ELF-1 (cell line): ENCODE measurements at regions not wholly inside any gene's neighbourhood (a gene's known extent, or its start where the extent isn't known, plus 50 kb on each side); places are given as distances from the start of the nearest gene placed in this dataset.

ENCODE experiments used
- DNase-seq: peaks from one replicate; pipeline ENCODE4 v3.0.0-alpha.2; 2016; ENCODE audit warnings: low read depth, low spot score

GRCh38 chr18:73739098-73739497 lies 408.5 kb downstream of the FBXO15 start:
- no peak for DNase-seq

GRCh38 chr18:73737990-73738389 lies 409.6 kb downstream of the FBXO15 start:
- DNase-seq, result no peak

- DNase-seq, result no peak
Measured at GRCh38 chr18:73735836-73736235, 411.8 kb downstream of the FBXO15 start.

GRCh38 chr18:73733806-73734314 lies 413.8 kb downstream of the FBXO15 start:
- no peak for DNase-seq

- no peak for DNase-seq
Measured at GRCh38 chr18:73733376-73733775, 414.3 kb downstream of the FBXO15 start.

GRCh38 chr18:73728657-73729056 lies 419.0 kb downstream of the FBXO15 start:
- no peak for DNase-seq

- no peak for DNase-seq
Measured at GRCh38 chr18:73724958-73725357, 422.7 kb downstream of the FBXO15 start.

GRCh38 chr18:73719611-73720010 lies 428.0 kb downstream of the FBXO15 start:
- no peak for DNase-seq

- DNase-seq, result no peak
Measured at GRCh38 chr18:73717570-73717969, 430.1 kb downstream of the FBXO15 start.

GRCh38 chr18:73715210-73715670 lies 432.4 kb downstream of the FBXO15 start:
- DNase-seq, result no peak

- DNase-seq, result no peak
Measured at GRCh38 chr18:73714466-73714865, 433.2 kb downstream of the FBXO15 start.

- no peak for DNase-seq
Measured at GRCh38 chr18:73711256-73711655, 436.4 kb downstream of the FBXO15 start.

- DNase-seq, result no peak
Measured at GRCh38 chr18:73708591-73708990, 439.0 kb downstream of the FBXO15 start.

- no peak for DNase-seq
Measured at GRCh38 chr18:73707035-73707434, 440.6 kb downstream of the FBXO15 start.

- DNase-seq, result no peak
Measured at GRCh38 chr18:73697353-73697752, 450.3 kb downstream of the FBXO15 start.

- no peak for DNase-seq
Measured at GRCh38 chr18:73696698-73697097, 450.9 kb downstream of the FBXO15 start.

GRCh38 chr18:73696171-73696570 lies 451.5 kb downstream of the FBXO15 start:
- DNase-seq, result no peak

GRCh38 chr18:73693091-73693490 lies 454.5 kb downstream of the FBXO15 start:
- no peak for DNase-seq

GRCh38 chr18:73691624-73692023 lies 456.0 kb downstream of the FBXO15 start:
- no peak for DNase-seq

GRCh38 chr18:73691118-73691517 lies 456.5 kb downstream of the FBXO15 start:
- no peak for DNase-seq

- DNase-seq, result no peak
Measured at GRCh38 chr18:73690222-73690621, 457.4 kb downstream of the FBXO15 start.

- DNase-seq, result peak; percentile 15
Measured at GRCh38 chr18:73688851-73689711, 458.6 kb downstream of the FBXO15 start.

- DNase-seq, result no peak
Measured at GRCh38 chr18:73688161-73688560, 459.5 kb downstream of the FBXO15 start.
